ENCODE measurements at regions not wholly inside any gene's neighbourhood (a gene's known extent, or its start where the extent isn't known, plus 50 kb on each side); places are given as distances from the start of the nearest gene placed in this dataset.
"Not testable (repeated sequence)": the region's sequence is repeated elsewhere in the genome, so short reads cannot be mapped to it uniquely, and the experiment has no call there.

DNA sequence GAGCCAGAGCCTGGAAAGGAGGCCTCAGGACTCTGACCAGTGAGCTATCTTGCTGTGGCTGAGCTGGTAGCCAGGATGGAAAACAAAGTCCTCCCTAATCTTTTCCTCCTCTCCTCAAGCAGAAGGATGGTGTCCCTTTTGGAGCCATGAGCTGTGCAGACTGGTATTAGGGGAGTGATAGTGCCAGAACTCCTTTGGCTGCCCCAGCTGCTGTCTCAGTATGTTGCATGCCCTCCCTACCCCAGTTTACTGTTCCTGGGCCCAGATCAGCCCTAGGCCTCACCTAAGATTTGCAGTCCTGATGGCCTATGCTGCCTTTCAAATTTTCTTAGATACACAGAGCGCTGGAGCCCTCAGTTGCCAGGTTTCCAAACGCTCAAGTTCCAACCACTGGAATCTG lies 150.3 kb upstream of the ALG10B start:
- WGBS, 4 donors = 79 to 95% (median 87%) methylated on average over 2 of the region's 2 CpGs
- Histone ChIP-seq H3K9me3 (peaks cover 0 to 7% (median 0%) of the 10 kb centered on the region in 12 donors), H3K4me1 (no peaks in the 10 kb centered on the region), H3K36me3 (no peaks in the 10 kb centered on the region), H3K4me3 (no peak overlapping the region), H3K27me3 (no peaks in the 10 kb centered on the region), H3K27ac (no peak overlapping the region)
- DNase-seq (no peak), ATAC-seq (no peak)
- intact Hi-C loops (cut with DNase I) = no loop called here
- TF ChIP-seq POLR2A (IDR thresholded peaks at IDR 0.05) = no peak
- TF ChIP-seq, protein P1, sequence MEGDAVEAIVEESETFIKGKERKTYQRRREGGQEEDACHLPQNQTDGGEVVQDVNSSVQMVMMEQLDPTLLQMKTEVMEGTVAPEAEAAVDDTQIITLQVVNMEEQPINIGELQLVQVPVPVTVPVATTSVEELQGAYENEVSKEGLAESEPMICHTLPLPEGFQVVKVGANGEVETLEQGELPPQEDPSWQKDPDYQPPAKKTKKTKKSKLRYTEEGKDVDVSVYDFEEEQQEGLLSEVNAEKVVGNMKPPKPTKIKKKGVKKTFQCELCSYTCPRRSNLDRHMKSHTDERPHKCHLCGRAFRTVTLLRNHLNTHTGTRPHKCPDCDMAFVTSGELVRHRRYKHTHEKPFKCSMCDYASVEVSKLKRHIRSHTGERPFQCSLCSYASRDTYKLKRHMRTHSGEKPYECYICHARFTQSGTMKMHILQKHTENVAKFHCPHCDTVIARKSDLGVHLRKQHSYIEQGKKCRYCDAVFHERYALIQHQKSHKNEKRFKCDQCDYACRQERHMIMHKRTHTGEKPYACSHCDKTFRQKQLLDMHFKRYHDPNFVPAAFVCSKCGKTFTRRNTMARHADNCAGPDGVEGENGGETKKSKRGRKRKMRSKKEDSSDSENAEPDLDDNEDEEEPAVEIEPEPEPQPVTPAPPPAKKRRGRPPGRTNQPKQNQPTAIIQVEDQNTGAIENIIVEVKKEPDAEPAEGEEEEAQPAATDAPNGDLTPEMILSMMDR (IDR thresholded peaks at IDR 0.05) = no peak

DNA sequence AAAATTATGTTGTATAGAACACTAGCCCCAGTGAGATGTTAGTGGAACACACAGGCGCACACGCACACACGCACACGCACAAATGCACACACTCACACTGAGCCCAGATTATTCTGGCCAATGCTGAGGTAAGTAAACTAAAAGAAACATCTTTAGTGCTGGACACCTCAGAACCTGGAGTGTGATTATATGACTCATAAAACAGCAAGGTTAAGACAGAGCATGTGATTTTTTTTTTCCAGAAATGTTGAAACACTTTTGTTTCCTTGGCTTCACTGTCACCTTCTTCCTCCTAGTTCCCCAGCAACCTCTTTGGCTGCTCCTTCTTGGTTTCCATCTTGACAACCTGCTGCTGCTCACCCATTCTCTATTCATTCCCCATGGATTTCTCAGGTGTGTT lies 141.0 kb upstream of the ALG10B start:
- 87 to 92% (median 88%) methylated on average over 4 of the region's 4 CpGs for WGBS, 4 donors

DNA sequence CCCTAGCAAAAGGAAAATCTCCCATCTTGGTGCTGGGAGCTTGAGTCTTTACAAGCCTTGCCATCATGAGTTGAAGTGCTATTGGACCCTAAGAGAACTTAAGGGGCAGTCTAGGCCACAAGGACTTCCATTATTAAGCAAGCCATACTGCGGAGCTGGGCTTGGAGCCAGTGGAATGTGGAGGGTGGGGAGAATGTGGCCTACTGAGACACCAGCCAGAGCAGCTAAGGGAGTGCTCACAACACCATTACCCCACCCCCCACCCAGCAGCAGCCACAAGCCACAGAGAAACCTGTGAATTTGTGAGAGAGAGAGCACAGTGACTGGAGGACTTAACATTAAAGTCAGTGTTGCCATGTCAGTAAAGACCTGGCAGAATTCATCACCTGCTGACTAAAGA lies 133.0 kb upstream of the ALG10B start:
- 40 to 88% (median 56%) methylated on average over 1 of the region's 1 CpG for WGBS, 4 donors
- DNase-seq; intact Hi-C loops (cut with DNase I); H3K27ac ChIP-seq; H3K27me3 ChIP-seq; H3K4me3 ChIP-seq; ATAC-seq; H3K9me3 ChIP-seq; H3K36me3 ChIP-seq; H3K4me1 ChIP-seq: not testable (repeated sequence)

More for the DNA sequence above, 141.0 kb upstream of the ALG10B start:
- H3K27me3 ChIP-seq = no peaks in the 10 kb centered on the region
- DNase-seq = no peak
- intact Hi-C loops (cut with DNase I) = loop anchor here in 1 of 10 donors (10.0 kb wide), 1 partner anchor 109 kb away; no protein-coding TSS in a partner anchor
- no peak overlapping the region for H3K4me3 ChIP-seq
- no peaks in the 10 kb centered on the region for H3K36me3 ChIP-seq
- H3K27ac ChIP-seq = no peak overlapping the region
- no peak for ATAC-seq
- no peaks in the 10 kb centered on the region for H3K9me3 ChIP-seq
- H3K4me1 ChIP-seq = no peaks in the 10 kb centered on the region
- TF ChIP-seq, protein P1 (IDR thresholded peaks at IDR 0.05) = no peak
- no peak for TF ChIP-seq POLR2A (IDR thresholded peaks at IDR 0.05)

DNA sequence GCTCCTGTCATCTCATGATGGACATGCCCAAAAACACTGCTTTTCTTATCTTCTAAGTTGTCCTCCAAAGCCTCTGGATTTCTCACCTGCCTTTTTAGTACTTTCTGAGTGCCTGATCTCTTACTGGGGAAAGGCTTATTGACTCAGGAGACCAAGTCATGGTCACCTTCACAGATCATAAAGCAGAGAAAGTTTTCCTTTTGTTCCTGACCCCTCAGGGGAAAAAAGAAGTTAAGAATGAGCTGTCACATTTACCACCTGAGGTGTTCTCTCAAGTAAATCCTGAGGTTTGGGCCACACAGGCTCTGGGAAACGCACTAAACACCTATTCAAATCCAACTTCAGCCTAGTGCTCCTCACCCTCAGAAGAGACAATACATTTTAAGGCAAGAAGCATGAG lies 119.3 kb upstream of the ALG10B start:
- H3K9me3 ChIP-seq; H3K4me1 ChIP-seq; intact Hi-C loops (cut with DNase I); ATAC-seq; H3K27me3 ChIP-seq; H3K27ac ChIP-seq; H3K36me3 ChIP-seq; H3K4me3 ChIP-seq; DNase-seq: not testable (repeated sequence)
- 47 to 59% (median 52%) methylated on average over 1 of the region's 1 CpG for whole genome bisulfite sequencing, 4 donors

DNA sequence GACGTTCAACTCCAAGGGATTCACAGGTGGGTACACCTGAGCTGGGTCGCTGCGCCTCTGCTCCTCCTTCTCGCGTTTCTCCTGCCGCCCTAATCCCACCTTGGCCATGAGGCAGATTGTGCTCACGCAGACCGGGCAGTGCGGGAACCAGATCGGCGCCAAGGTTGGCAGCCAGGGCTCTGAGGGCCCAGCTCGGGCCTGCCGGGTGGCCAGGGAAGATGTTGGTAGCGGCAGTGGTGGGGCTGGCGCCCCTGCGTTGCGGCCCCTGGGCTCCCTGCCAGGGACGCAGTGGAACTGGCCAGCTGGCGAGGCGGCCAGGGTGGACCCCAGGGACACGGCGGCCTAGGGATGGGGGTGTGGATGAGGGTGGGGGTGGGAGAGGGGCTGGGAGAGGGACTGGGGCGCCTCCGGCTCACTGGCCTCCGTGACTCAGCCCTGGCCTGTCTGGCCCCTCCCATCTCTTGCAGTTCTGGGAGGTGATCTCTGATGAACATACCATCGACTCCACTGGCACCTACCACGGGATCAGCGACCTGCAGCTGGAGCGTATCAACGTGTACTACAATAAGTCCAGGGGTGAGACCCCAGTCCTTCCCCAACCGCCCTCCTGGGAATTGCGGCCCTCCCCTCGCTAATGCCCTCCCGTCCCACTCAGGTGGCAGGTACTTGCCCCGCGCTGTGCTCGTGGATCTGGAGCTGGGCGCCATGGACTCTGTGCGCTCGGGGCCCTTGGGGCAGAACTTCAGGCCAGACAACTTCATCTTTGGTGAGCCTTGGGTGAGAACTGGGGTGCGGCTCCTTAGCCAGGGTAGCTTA lies 114.9 kb upstream of the ALG10B start:
- TF ChIP-seq, protein P1 (IDR thresholded peaks at IDR 0.05) = no peak
- TF ChIP-seq POLR2A (IDR thresholded peaks at IDR 0.05) = no peak
- WGBS, 4 donors = 89 to 92% (median 91%) methylated on average over 29 to 41 of the region's 41 CpGs
- Histone ChIP-seq H3K9me3 (no peaks in the 10 kb centered on the region), H3K4me1 (no peaks in the 10 kb centered on the region), H3K27me3 (no peaks in the 10 kb centered on the region), H3K4me3 (no peak overlapping the region), H3K36me3 (no peaks in the 10 kb centered on the region), H3K27ac (no peak overlapping the region)
- peak in 1 of 5 donors; percentile 71 for DNase-seq
- intact Hi-C loops (cut with DNase I) = no loop called here
- ATAC-seq = no peak

Measured in heart left ventricle (tissue), 16 donors.